WTC11 (cell line): ENCODE measurements at regions not wholly inside any gene's neighbourhood (a gene's known extent, or its start where the extent isn't known, plus 50 kb on each side); places are given as distances from the start of the nearest gene placed in this dataset.

Experiments
- ATF1 ChIP-seq: sonication (generic); formaldehyde crosslinking; IDR thresholded peaks from 2 replicates; pipeline ENCODE4 v1.8.1; 2023; ENCODE audit warnings: mild to moderate bottlenecking, moderate library complexity, missing genetic modification reagents
- CREB1 ChIP-seq: sonication (generic); formaldehyde crosslinking; IDR thresholded peaks from 2 replicates; pipeline ENCODE4 v1.8.0; 2023; ENCODE audit warnings: mild to moderate bottlenecking, missing genetic modification reagents
- ESRRA ChIP-seq: sonication (generic); formaldehyde crosslinking; IDR thresholded peaks from 2 replicates; pipeline ENCODE4 v1.8.1; 2022; ENCODE audit warnings: mild to moderate bottlenecking, missing genetic modification reagents, borderline replicate concordance
- MXD4 ChIP-seq: fragments of 250-450 bp; sonication (Bioruptor Pico); IDR thresholded peaks from 2 replicates; pipeline ENCODE4 v1.8.0; 2021; ENCODE audit warnings: mild to moderate bottlenecking, moderate library complexity, borderline replicate concordance
- PRRX2 ChIP-seq: fragments of 250-450 bp; sonication (Bioruptor Pico); IDR thresholded peaks from 2 replicates; pipeline ENCODE4 v1.8.0; 2021; ENCODE audit warnings: mild to moderate bottlenecking
- SP1 ChIP-seq: sonication (generic); formaldehyde crosslinking; conservative IDR thresholded peaks from 2 replicates; pipeline ENCODE4 v1.8.1; 2022; ENCODE audit warnings: missing genetic modification reagents
- TCF7 ChIP-seq: sonication (generic); formaldehyde crosslinking; IDR thresholded peaks from 2 replicates; pipeline ENCODE4 v1.8.0; 2022; ENCODE audit warnings: mild to moderate bottlenecking, low read depth, missing genetic modification reagents, moderate library complexity
- ZNF121 ChIP-seq: sonication (generic); formaldehyde crosslinking; IDR thresholded peaks from 2 replicates; pipeline ENCODE4 v1.8.0; 2023; ENCODE audit warnings: missing genetic modification reagents
- ZNF263 ChIP-seq: sonication (generic); formaldehyde crosslinking; IDR thresholded peaks from 2 replicates; pipeline ENCODE4 v1.8.1; 2022; ENCODE audit warnings: low read depth, mild to moderate bottlenecking, moderate library complexity, missing genetic modification reagents
- TF ChIP-seq, protein P1 (sequence below): fragments of 200-600 bp; IDR thresholded peaks from 2 replicates; pipeline ENCODE4 v1.8.0; 2022; ENCODE audit warnings: antibody characterized with exemption
- TF ChIP-seq, protein P2 (sequence below): sonication (generic); formaldehyde crosslinking; IDR thresholded peaks from 2 replicates; pipeline ENCODE4 v1.8.0; 2022; ENCODE audit warnings: mild to moderate bottlenecking, missing genetic modification reagents
- TF ChIP-seq, protein P3 (sequence below): sonication (generic); formaldehyde crosslinking; IDR thresholded peaks from 2 replicates; pipeline ENCODE4 v1.8.1; 2023; ENCODE audit warnings: mild to moderate bottlenecking, missing genetic modification reagents
- TF ChIP-seq, protein P4 (sequence below): sonication (generic); formaldehyde crosslinking; IDR thresholded peaks from 2 replicates; pipeline ENCODE4 v1.8.1; 2023; ENCODE audit warnings: mild to moderate bottlenecking, moderate library complexity, missing genetic modification reagents
- TF ChIP-seq, protein P5 (sequence below): sonication (generic); formaldehyde crosslinking; IDR thresholded peaks from 2 replicates; pipeline ENCODE4 v1.8.1; 2023; ENCODE audit warnings: mild to moderate bottlenecking, missing genetic modification reagents, moderate library complexity

DNA sequence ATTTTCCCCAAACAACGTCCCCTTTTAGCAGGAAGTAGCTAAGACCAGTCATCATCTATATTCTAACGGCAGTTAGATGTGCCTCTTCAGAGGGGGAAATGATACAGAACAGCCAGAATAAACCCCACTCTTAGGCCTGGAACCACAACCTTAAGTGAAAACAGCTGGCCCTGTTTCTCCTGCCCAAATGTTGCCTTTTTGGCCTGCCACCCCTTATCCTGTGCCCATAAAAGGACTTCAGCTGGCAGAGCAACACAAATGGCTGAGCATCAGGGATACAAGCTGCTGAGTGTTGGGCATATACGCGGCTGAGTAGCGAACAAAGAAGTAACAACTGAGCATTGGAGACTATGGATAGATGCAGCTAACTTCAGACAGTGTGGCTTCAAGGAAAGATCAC lies 1491.4 kb downstream of the LRRC4C start:
- TF ChIP-seq, protein P1, sequence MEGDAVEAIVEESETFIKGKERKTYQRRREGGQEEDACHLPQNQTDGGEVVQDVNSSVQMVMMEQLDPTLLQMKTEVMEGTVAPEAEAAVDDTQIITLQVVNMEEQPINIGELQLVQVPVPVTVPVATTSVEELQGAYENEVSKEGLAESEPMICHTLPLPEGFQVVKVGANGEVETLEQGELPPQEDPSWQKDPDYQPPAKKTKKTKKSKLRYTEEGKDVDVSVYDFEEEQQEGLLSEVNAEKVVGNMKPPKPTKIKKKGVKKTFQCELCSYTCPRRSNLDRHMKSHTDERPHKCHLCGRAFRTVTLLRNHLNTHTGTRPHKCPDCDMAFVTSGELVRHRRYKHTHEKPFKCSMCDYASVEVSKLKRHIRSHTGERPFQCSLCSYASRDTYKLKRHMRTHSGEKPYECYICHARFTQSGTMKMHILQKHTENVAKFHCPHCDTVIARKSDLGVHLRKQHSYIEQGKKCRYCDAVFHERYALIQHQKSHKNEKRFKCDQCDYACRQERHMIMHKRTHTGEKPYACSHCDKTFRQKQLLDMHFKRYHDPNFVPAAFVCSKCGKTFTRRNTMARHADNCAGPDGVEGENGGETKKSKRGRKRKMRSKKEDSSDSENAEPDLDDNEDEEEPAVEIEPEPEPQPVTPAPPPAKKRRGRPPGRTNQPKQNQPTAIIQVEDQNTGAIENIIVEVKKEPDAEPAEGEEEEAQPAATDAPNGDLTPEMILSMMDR, result no peak
- TF ChIP-seq, protein P2, sequence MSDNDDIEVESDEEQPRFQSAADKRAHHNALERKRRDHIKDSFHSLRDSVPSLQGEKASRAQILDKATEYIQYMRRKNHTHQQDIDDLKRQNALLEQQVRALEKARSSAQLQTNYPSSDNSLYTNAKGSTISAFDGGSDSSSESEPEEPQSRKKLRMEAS, result no peak
- TF ChIP-seq PRRX2 (CRISPR knock-in tag) (no peak), MXD4 (no peak), ZNF121 (no peak), SP1 (CRISPR knock-in tag) (no peak), TCF7 (no peak), ATF1 (no peak), ZNF263 (CRISPR knock-in tag) (no peak), ESRRA (no peak), CREB1 (CRISPR knock-in tag) (no peak)
- TF ChIP-seq, protein P3, sequence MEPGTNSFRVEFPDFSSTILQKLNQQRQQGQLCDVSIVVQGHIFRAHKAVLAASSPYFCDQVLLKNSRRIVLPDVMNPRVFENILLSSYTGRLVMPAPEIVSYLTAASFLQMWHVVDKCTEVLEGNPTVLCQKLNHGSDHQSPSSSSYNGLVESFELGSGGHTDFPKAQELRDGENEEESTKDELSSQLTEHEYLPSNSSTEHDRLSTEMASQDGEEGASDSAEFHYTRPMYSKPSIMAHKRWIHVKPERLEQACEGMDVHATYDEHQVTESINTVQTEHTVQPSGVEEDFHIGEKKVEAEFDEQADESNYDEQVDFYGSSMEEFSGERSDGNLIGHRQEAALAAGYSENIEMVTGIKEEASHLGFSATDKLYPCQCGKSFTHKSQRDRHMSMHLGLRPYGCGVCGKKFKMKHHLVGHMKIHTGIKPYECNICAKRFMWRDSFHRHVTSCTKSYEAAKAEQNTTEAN (CRISPR knock-in tag), result no peak
- TF ChIP-seq, protein P4, sequence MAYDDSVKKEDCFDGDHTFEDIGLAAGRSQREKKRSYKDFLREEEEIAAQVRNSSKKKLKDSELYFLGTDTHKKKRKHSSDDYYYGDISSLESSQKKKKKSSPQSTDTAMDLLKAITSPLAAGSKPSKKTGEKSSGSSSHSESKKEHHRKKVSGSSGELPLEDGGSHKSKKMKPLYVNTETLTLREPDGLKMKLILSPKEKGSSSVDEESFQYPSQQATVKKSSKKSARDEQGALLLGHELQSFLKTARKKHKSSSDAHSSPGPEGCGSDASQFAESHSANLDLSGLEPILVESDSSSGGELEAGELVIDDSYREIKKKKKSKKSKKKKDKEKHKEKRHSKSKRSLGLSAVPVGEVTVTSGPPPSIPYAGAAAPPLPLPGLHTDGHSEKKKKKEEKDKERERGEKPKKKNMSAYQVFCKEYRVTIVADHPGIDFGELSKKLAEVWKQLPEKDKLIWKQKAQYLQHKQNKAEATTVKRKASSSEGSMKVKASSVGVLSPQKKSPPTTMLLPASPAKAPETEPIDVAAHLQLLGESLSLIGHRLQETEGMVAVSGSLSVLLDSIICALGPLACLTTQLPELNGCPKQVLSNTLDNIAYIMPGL (CRISPR knock-in tag), result no peak
- TF ChIP-seq, protein P5, sequence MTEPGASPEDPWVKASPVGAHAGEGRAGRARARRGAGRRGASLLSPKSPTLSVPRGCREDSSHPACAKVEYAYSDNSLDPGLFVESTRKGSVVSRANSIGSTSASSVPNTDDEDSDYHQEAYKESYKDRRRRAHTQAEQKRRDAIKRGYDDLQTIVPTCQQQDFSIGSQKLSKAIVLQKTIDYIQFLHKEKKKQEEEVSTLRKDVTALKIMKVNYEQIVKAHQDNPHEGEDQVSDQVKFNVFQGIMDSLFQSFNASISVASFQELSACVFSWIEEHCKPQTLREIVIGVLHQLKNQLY (CRISPR knock-in tag), result no peak
